ENCODE measurements at regions not wholly inside any gene's neighbourhood (a gene's known extent, or its start where the extent isn't known, plus 50 kb on each side); places are given as distances from the start of the nearest gene placed in this dataset.
"Not testable (repeated sequence)": the region's sequence is repeated elsewhere in the genome, so short reads cannot be mapped to it uniquely, and the experiment has no call there.

DNA sequence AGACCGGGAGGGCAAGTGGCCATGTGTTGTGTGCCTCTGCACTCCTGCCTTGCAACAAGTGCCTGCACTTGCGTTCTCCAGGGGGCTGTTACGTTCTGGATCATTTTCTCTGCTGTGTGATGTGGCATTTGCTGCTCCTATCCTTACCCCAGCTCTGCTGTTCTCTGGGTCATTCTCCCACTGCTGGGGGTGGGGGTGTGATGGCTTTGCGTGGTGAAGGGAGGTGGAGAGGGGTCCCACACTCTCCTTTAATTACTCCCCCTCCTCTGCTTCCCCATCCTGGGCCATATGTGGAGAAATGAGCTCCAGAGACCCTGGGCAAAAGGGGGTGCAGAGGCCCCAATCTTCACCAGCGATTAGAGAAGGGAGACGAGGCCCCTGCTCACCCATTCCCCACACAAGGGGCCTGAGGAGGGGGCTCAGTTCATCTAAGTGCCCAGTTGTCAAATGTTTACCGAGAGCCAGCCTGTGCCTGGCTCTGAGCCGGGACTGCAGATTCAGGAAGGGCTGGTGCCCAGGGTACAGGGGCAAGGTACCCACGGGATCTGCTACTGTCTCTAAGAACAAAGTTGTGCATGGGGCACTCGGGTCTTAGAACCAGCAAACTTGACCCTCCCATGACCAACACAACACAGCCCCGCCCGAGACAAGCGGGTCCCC, 355.4 kb downstream of the PTPRU start:
- no peaks in the 10 kb centered on the region for H3K4me1 ChIP-seq
- H3K9me3 ChIP-seq: no peaks in the 10 kb centered on the region
- H3K4me3 ChIP-seq: no peak overlapping the region
- TF ChIP-seq POLR2A (IDR thresholded peaks at IDR 0.05) (no peak), CTCF (IDR thresholded peaks at IDR 0.05) (no peak), EP300 (IDR thresholded peaks at IDR 0.05) (no peak)
- DNase-seq (ENCODE audit: low spot score in 2 of 2): no peak
- no peak overlapping the region for H3K27ac ChIP-seq
- WGBS, 2 donors: 67% methylated on average over 10 to 13 of the region's 13 CpGs
- H3K27me3 ChIP-seq: no peaks in the 10 kb centered on the region
- H3K36me3 ChIP-seq: no peaks in the 10 kb centered on the region

DNA sequence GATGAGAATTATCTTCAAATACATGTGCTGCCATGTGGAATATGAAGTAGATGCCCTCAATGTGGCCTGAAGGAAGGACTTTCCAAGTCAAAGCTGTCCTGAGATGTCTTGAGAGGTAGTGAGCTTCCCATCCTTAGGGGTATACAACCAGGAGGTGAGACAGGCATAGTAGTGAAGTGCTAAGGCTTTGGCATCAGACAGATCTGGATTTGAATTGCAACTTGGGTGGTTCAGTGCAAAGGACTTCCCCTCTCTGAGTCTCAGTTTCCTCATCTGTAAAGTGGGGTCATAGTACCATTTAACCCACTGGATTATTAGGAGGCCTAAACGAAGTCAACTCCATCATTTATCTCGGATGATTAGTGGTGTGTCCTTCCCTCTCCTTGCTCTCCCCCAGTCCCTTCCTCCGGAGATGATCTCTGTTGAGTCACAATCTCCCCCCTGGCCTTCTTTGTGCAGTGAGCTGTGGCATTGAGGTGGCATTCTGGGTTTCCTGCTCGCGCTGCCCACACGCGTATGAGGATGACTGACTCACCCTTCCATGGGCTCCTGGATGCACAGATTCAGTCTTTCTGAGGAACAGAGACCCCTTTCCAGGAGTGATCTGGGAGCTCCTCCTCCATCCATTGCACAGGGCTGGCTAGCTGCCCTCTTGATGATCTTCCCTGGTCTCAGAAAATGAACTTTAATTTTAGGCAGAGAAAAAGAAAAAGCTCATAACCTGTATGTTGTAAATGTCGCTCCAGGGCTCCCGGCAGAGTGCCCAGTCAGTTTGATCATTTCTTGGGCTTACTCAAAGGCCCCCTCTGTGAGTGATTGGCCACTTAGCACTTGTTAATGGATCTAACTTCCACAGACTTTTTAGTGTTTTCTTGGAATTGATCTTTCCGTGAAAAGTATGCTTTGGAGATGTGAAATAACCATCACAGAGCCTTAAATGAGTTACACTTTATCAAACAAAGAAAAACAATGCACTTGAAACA, 354.6 kb downstream of the PTPRU start:
- 64 to 73% methylated on average over 10 of the region's 10 CpGs for WGBS, 2 donors
- H3K27me3 ChIP-seq: no peaks in the 10 kb centered on the region
- no peaks in the 10 kb centered on the region for H3K9me3 ChIP-seq

DNA sequence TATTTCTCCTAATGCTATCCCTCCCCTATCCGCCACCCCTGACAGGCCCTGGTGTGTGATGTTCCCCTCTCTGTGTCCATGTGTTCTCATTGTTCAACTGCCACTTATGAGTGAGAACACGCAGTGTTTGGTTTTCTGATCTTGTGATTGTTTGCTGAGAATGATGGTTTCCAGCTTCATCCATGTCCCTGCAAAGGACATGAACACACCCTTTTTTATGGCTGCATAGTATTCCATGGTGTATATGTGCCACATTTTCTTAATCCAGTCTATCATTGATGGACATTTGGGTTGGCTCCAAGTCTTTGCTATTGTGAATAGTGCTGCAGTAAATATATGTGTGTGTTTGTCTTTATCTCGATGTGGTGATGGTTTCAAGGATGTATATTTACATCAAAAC, 353.4 kb downstream of the PTPRU start:
- WGBS, 2 donors: 88 to 91% methylated on average over 3 of the region's 3 CpGs
- not testable (repeated sequence) for H3K4me3 ChIP-seq, H3K27ac ChIP-seq

More for the DNA sequence above, 354.6 kb downstream of the PTPRU start:
- no peaks in the 10 kb centered on the region for H3K36me3 ChIP-seq
- no peak overlapping the region for H3K4me3 ChIP-seq
- TF ChIP-seq EP300 (IDR thresholded peaks at IDR 0.05) (no peak), POLR2A (IDR thresholded peaks at IDR 0.05) (no peak), CTCF (IDR thresholded peaks at IDR 0.05) (no peak)
- no peak overlapping the region for H3K27ac ChIP-seq
- no peak for DNase-seq (ENCODE audit: low spot score in 2 of 2)
- no peaks in the 10 kb centered on the region for H3K4me1 ChIP-seq

GRCh38 chr1:29586991-29587745, 350.8 kb downstream of the PTPRU start:
- TF ChIP-seq POLR2A (IDR thresholded peaks at IDR 0.05) (no peak), EP300 (IDR thresholded peaks at IDR 0.05) (no peak), CTCF (IDR thresholded peaks at IDR 0.05) (no peak)
- no peaks in the 10 kb centered on the region for H3K27me3 ChIP-seq
- H3K9me3 ChIP-seq: no peaks in the 10 kb centered on the region
- 52 to 81% methylated on average over 3 to 4 of the region's 4 CpGs for WGBS, 2 donors
- H3K4me1 ChIP-seq: no peaks in the 10 kb centered on the region
- H3K4me3 ChIP-seq: no peak overlapping the region
- no peak overlapping the region for H3K27ac ChIP-seq
- no peaks in the 10 kb centered on the region for H3K36me3 ChIP-seq
- DNase-seq (ENCODE audit: low spot score in 2 of 2): no peak

More for the DNA sequence above, 353.4 kb downstream of the PTPRU start:
- H3K9me3 ChIP-seq; H3K36me3 ChIP-seq; H3K4me1 ChIP-seq; H3K27me3 ChIP-seq; DNase-seq (ENCODE audit: low spot score in 2 of 2): not testable (repeated sequence)

DNA sequence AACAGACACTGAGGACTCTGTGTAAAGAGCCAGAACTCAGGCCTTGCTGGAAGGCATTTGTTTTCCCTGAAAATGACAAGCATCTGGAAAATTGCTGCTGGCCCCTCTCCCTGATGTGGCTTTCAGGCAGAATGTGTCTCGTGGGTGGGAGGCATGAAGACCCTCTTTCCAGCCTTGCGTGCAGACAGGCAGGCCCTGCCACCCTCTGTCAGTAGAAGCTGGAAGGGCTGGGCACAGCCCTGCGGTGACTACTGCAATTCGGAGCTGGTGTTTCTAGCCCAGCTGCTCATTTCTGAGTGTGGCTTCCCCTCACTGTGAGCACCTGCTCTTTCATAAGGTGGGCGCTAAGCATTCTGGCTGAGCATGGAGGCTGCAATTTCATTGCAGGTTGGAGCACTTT, 349.9 kb downstream of the PTPRU start:
- Histone ChIP-seq H3K4me3 (no peak overlapping the region), H3K9me3 (no peaks in the 10 kb centered on the region), H3K36me3 (no peaks in the 10 kb centered on the region), H3K27ac (no peak overlapping the region), H3K27me3 (no peaks in the 10 kb centered on the region), H3K4me1 (no peaks in the 10 kb centered on the region)
- WGBS, 2 donors: 74 to 79% methylated on average over 4 to 5 of the region's 5 CpGs
- TF ChIP-seq EP300 (IDR thresholded peaks at IDR 0.05) (no peak), CTCF (IDR thresholded peaks at IDR 0.05) (no peak), POLR2A (IDR thresholded peaks at IDR 0.05) (no peak)
- no peak for DNase-seq (ENCODE audit: low spot score in 2 of 2)
